Endothelial cell of umbilical vein (primary cell): ENCODE measurements at regions not wholly inside any gene's neighbourhood (a gene's known extent, or its start where the extent isn't known, plus 50 kb on each side); places are given as distances from the start of the nearest gene placed in this dataset.
"Not testable (repeated sequence)": the region's sequence is repeated elsewhere in the genome, so short reads cannot be mapped to it uniquely, and the experiment has no call there.

Experiments
- BruUV-seq: library from RNA; stranded (reverse); fragments of 400-500 nt; replicated peaks from 2 replicates; lab custom pipeline; 2021; lab: Mats Ljungman, UMichigan
- CTCF ChIA-PET: fragments of 300-600, 350-600 bp; sonication (Branson Sonifier 250); formaldehyde crosslinking; loops from one replicate; lab custom pipeline; 2021; ENCODE audit warnings: antibody characterized with exemption, inconsistent platforms; lab: Charles Lee
- POLR2A ChIA-PET: fragments of 300-600, 350-600 bp; sonication (Branson Sonifier 250); formaldehyde crosslinking; loops from one replicate; lab custom pipeline; 2021; ENCODE audit warnings: antibody characterized with exemption, inconsistent platforms; lab: Charles Lee
- DNase-seq: peaks from one replicate; pipeline ENCODE4 v3.0.0-alpha.2; 2011; ENCODE audit warnings: low read depth, low spot score
- FAIRE-seq: peaks from 2 replicates; lab custom pipeline; 2011; peaks lifted over from hg19 to GRCh38; lab: Jason Lieb, UNC
- H2AFZ ChIP-seq: 2 replicates; pipeline ENCODE4 v1.6.0; 2012; ENCODE audit warnings: low read depth, low read length, control low read depth, inconsistent platforms
- H3K27ac ChIP-seq: 2 replicates; pipeline ENCODE4 v1.5.1; 2011; ENCODE audit warnings: low read depth, mild to moderate bottlenecking, control low read depth, low read length, moderate library complexity; ENCODE audit not compliant: insufficient read depth
- H3K27me3 ChIP-seq, 2 experiments: 2 replicates each; pipeline versions ENCODE4 v1.6.0 to v1.6.1; 2011; ENCODE audit warnings: low read length in 2 of 2, mixed read lengths in 1 of 2; ENCODE audit not compliant: control insufficient read depth in 2 of 2, insufficient read depth in 2 of 2
- H3K36me3 ChIP-seq, 2 experiments: 2 replicates in 1 of 2; 3 replicates in 1 of 2; pipeline ENCODE4 v1.5.1; 2011; ENCODE audit warnings: low read length in 2 of 2, mild to moderate bottlenecking in 1 of 2, moderate library complexity in 1 of 2; ENCODE audit not compliant: control insufficient read depth in 2 of 2, insufficient read depth in 2 of 2; ENCODE audit errors: extremely low read depth in 1 of 2
- H3K4me1 ChIP-seq: 3 replicates; pipeline ENCODE4 v1.5.1; 2011; ENCODE audit warnings: mild to moderate bottlenecking, low read length; ENCODE audit not compliant: control insufficient read depth, insufficient read depth; ENCODE audit errors: extremely low read depth
- H3K4me2 ChIP-seq: 2 replicates; pipeline ENCODE4 v1.6.1; 2011; ENCODE audit warnings: low read length, control low read depth, mixed read lengths; ENCODE audit not compliant: insufficient read depth
- H3K4me3 ChIP-seq, 3 experiments: fragments of 200-600 bp in 1 of 3; sonication (generic), shearing (Covaris generic) in 1 of 3; replicated peaks in 1 of 3; 2 replicates each; pipeline ENCODE4 v1.5.1; 2011 to 2016; ENCODE audit warnings: control low read depth in 3 of 3, low read length in 3 of 3, mild to moderate bottlenecking in 2 of 3, inconsistent platforms in 1 of 3, low read depth in 1 of 3, moderate library complexity in 1 of 3; ENCODE audit not compliant: insufficient read depth in 1 of 3
- H3K79me2 ChIP-seq: 2 replicates; pipeline ENCODE4 v1.6.0; 2012; ENCODE audit warnings: low read length, inconsistent platforms; ENCODE audit not compliant: control insufficient read depth, insufficient read depth
- H3K9ac ChIP-seq: replicated peaks from 2 replicates; pipeline ENCODE3; 2011; ENCODE audit warnings: low read length, control low read depth; ENCODE audit not compliant: insufficient read depth; ENCODE audit errors: extremely low read depth
- H3K9me1 ChIP-seq: replicated peaks from 3 replicates; pipeline ENCODE4 v1.6.0; 2011; ENCODE audit warnings: mild to moderate bottlenecking, low read length; ENCODE audit not compliant: control insufficient read depth, insufficient read depth; ENCODE audit errors: extremely low read depth
- H3K9me3 ChIP-seq: replicated peaks from 2 replicates; pipeline ENCODE4 v1.5.1; 2012; ENCODE audit warnings: low read length, inconsistent platforms; ENCODE audit not compliant: control insufficient read depth, insufficient read depth
- H4K20me1 ChIP-seq: replicated peaks from 2 replicates; pipeline ENCODE3; 2011; ENCODE audit warnings: mild to moderate bottlenecking, low read length; ENCODE audit not compliant: control insufficient read depth, insufficient read depth; ENCODE audit errors: extremely low read depth
- GATA2 ChIP-seq: IDR thresholded peaks from 2 replicates; pipeline ENCODE4 v1.7.0; 2011; ENCODE audit warnings: low read depth, mild to moderate bottlenecking, moderate library complexity, mixed read lengths, low read length; ENCODE audit not compliant: insufficient read length, insufficient read depth
- JUN ChIP-seq: IDR thresholded peaks from 2 replicates; pipeline ENCODE4 v1.6.1; 2011; ENCODE audit warnings: borderline replicate concordance, low read depth; ENCODE audit not compliant: insufficient read length, insufficient read depth
- dilution Hi-C: fragments of 300-500 bp; cut with MboI; formaldehyde crosslinking; loops from one replicate; pipeline ENCODE4 v1.15.0; 2019; ENCODE audit warnings: low sequenced_read_pairs; ENCODE audit not compliant: extremely low pct_ligation_motif_present
- intact Hi-C: fragments of 100-400 bp; cut with micrococcal nuclease; formaldehyde crosslinking; loops from one replicate; pipeline ENCODE4 v1.10.0; 2022
- TF ChIP-seq, protein P1 (sequence below): IDR thresholded peaks from 2 replicates; pipeline ENCODE4 v1.6.1; 2011; ENCODE audit not compliant: insufficient read depth, insufficient read length

GRCh38 chr7:110470420-110470819 is 620.5 kb upstream of the LRRN3 start:
- no peak overlapping the region for H2AFZ ChIP-seq
- intact Hi-C loops (no loop called here), dilution Hi-C loops (no loop called here)
- H3K27ac ChIP-seq, result no peak overlapping the region
- H3K9me3 ChIP-seq, result no peaks in the 10 kb centered on the region
- TF ChIP-seq JUN (no peak), GATA2 (no peak)
- TF ChIP-seq, protein P1, sequence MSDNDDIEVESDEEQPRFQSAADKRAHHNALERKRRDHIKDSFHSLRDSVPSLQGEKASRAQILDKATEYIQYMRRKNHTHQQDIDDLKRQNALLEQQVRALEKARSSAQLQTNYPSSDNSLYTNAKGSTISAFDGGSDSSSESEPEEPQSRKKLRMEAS, result no peak
- DNase-seq (no peak), FAIRE-seq (no peak)
- H3K79me2 ChIP-seq, result no peaks in the 10 kb centered on the region
- H3K4me1 ChIP-seq, result no peaks in the 10 kb centered on the region
- no peak overlapping the region for H3K4me2 ChIP-seq
- H3K9ac ChIP-seq, result no peak overlapping the region
- no TSS peak for BruUV-seq
- ChIA-PET CTCF (no interaction called here), POLR2A (no interaction called here)
- no peaks in the 10 kb centered on the region for H3K36me3 ChIP-seq
- no peak overlapping the region for H3K4me3 ChIP-seq
- no peaks in the 10 kb centered on the region for H3K9me1 ChIP-seq
- no peaks in the 10 kb centered on the region for H3K27me3 ChIP-seq
- H4K20me1 ChIP-seq, result no peaks in the 10 kb centered on the region

DNA sequence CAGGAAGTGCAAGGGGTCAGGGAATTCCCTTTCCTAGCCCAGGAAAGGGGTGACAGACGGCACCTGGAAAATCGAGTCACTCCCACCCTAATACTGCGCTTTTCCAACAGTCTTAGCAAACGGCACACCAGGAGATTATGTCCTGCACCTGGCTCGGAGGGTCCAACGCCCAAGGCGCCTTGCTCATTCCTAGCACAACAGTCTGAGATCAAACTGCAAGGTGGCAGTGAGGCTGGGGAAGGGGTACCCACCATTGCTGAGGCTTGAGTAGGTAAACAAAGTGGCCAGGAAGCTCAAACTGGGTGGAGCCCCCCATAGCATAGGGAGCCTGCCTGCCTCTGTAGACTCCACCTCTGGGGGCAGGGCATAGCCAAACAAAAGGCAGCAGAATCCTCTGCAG is 618.5 kb upstream of the LRRN3 start:
- CTCF ChIA-PET, FAIRE-seq, POLR2A ChIA-PET, DNase-seq, H3K36me3 ChIP-seq, H3K4me2 ChIP-seq, H3K9me1 ChIP-seq, intact Hi-C loops, H3K27ac ChIP-seq, H3K4me3 ChIP-seq, H3K9ac ChIP-seq, H4K20me1 ChIP-seq, H3K79me2 ChIP-seq, H3K4me1 ChIP-seq, H3K27me3 ChIP-seq, dilution Hi-C loops, BruUV-seq, H2AFZ ChIP-seq, H3K9me3 ChIP-seq: not testable (repeated sequence)
